ENCODE measurements at regions not wholly inside any gene's neighbourhood (a gene's known extent, or its start where the extent isn't known, plus 50 kb on each side); places are given as distances from the start of the nearest gene placed in this dataset.

DNA sequence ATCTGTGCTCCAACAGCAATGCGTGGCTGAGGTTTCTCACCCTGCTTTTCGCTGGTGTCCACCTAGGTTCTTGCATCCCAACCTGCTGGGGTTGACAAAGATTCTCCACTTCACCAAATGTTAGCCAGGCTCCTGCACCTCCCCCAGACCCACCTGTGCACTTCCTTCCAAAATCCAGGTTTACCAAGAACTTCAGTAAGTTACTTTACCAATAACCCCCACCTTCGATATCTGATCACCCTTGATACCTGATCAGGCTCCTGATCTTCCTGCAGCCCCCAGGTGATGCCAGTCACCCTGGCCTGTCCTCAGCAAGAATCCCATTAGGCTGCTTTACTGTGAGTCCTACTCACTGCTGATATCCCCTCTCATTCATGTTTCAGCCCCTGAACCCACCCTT lies 1203.4 kb downstream of the TBC1D22A start:
- DNase-seq (ENCODE audit: low read depth in 2 of 2), result no peak

DNA sequence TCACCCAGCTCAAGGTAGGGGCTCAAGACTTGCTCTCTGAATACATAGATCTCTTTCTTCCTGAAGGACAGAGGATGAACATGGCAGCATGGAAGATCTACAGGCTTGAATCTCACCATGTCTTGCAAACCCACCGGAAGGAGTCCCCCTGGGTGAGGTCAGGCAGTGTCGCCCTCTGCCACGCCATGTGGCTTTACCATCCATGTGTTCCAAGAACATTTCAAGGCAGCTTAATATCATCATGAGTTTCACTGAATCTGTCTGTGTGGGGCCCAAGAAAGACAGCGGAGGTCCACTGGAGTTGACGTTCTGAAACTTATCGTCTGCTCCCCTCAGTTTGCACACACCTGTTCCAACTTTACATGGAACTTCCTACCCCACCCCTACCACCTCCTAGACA lies 1202.6 kb downstream of the TBC1D22A start:
- no peak for DNase-seq (ENCODE audit: low read depth in 2 of 2)

- DNase-seq (ENCODE audit: low read depth in 2 of 2), result no peak
These were observed 1201.2 kb downstream of the TBC1D22A start for GRCh38 chr22:47963660-47964059.

DNA sequence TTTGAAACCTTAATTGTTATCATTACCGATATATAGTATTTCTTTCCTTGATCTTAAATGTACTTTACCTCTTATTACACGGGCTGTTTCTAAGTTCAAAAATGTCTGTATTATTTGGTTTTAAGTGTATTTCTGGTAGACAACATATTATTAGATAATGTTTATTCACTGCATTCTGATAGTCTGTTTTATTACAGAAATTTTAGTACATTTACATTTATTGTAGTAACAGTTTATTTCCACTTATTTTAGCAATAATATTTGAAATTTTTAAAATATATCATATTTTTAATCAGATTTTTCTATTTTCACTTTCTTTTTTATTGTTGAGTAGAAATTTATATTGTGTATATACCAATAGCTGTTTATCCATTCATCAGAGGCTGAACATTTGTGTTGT lies 1195.2 kb downstream of the TBC1D22A start:
- no peak for DNase-seq (ENCODE audit: low read depth in 2 of 2)

GRCh38 chr22:47954107-47954506 lies 1191.7 kb downstream of the TBC1D22A start:
- DNase-seq (ENCODE audit: low read depth in 2 of 2), result no peak

GRCh38 chr22:47944941-47945340 lies 1182.5 kb downstream of the TBC1D22A start:
- no peak for DNase-seq (ENCODE audit: low read depth in 2 of 2)

DNA sequence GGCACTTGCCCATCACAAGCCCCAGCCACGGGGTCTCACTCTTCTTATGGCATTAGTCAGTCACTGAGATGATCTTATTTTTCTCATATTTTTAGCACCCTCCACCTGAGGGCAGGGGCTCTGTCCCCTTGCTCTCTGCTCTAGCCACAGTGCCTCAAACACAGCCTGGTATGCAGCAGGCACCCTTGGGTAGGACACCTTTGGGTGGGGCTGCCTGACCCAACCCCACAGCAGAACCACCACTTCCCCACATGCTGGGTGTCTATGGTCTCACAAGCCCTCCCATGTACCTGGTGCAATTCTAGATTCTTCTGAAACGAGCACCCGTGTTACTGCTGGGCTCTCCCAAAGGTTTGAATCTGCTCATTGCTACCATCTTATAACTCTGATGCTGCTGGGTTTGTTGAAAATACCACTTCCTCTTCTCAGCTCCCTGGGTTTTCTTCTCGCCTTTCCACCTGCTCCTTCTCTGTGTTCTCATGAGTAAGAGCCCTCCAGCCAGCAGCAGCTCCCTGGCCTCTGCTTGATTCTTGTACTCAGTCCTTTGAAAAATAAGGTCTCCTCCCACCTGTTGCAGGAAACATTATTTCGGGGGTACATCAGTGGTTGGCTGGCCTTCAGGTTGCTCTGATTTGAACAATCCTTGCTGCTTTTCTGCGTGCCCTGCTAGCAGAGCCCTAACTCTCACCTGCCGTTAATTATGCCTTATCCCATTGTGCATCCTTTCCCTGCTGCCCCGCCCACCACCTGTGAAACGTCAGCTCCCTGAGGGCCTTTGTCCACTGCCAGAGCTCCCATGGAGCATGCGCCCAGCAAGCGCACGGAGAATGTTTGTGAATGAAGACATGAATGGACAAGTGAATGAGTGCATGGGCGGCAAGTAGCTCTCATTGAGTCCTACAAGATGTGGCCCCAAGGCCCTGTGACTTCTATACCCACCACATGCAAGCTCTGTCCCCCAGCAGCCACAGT lies 1181.6 kb downstream of the TBC1D22A start:
- no peak for DNase-seq (ENCODE audit: low read depth in 2 of 2)

DNA sequence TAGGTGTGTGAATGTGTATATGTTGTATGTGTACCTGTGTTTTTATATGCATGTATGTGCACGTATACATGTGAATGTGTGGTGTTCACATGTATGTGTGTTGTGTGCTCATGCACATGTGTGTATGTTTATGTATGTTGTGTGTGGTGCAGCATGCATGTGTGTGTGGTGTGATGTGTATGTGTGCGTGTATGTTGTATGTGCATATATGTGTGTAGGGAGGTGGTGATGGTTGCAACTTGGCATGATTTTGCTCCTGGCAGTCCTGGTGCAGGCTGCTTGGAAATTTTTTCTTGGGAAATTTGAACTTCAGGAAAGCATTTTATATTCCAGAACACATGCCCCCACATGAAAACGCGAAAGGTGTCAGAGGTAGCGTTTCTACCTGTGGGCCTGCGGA lies 1177.8 kb downstream of the TBC1D22A start:
- no peak for DNase-seq (ENCODE audit: low read depth in 2 of 2)

DNA sequence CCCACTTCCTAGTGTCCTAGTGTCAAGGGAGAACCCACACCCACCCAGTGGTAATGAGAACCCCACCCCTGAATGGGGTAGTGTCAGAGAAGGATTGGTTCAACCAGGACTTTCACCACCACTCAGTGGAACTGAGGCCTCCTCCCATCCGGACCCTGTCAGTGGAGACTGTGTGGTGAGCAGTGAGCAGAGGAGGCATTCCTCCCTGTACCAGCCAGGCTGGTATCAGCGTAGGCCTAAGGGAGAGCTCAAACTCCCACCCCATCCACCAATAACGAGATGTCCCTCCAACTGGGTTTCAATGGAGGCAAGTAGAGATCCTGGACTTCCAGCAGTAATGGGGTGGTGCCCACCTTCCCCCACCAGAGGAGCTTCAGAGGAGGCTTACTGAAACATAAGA lies 1171.4 kb downstream of the TBC1D22A start:
- no peak for DNase-seq (ENCODE audit: low read depth in 2 of 2)

DNA sequence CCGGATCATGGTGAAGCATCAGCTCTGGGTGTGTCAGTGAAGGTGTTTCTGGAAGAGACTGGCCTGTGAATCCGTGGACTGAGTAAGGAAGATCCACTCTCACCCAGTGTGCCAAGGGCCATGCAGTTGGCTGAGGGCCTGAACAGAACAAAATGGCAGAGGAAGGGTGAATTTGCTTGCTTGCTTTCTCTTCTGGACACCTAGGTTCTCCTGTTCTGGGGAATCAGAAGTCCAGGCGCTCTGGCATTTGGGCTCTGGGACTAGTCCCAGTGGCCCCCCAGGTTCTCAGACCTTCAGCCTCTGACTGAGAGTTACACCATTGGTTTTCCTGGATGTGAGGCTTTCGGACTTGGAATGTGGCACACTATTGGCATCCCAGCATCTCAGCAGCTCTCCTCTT lies 1170.8 kb downstream of the TBC1D22A start:
- no peak for DNase-seq (ENCODE audit: low read depth in 2 of 2)

DNA sequence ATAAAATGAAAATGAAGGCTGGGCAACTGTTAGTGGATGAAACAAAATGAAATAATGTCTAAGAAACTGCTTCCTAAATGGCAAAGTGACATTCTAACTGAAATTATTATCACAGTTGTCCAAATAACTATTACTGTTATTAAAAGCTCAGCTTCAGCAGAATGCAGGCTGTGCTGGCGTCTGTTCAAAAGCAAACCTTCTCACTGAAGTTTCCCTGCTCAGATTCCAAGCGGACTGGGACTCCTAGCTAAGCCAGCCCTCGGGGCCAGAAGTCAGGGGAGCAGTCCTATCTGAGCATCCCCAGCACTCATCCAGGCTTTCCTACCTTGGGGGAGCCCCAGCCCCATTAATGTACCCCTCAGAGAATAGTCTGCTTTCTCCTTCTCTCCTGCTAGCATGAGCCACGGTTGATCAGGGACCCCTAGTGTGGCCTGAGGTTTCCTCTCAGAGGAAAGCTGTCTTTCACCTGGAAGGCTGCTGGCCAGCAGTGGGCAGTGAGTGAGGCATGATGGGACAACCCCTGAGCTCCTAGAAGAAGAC lies 1167.3 kb downstream of the TBC1D22A start:
- DNase-seq (ENCODE audit: low read depth in 2 of 2), result no peak

GRCh38 chr22:47929073-47929472 lies 1166.6 kb downstream of the TBC1D22A start:
- no peak for DNase-seq (ENCODE audit: low read depth in 2 of 2)

GRCh38 chr22:47928631-47929030 lies 1166.2 kb downstream of the TBC1D22A start:
- no peak for DNase-seq (ENCODE audit: low read depth in 2 of 2)

- DNase-seq (ENCODE audit: low read depth in 2 of 2), result no peak
These were observed 1165.3 kb downstream of the TBC1D22A start for GRCh38 chr22:47927648-47928210.

DNA sequence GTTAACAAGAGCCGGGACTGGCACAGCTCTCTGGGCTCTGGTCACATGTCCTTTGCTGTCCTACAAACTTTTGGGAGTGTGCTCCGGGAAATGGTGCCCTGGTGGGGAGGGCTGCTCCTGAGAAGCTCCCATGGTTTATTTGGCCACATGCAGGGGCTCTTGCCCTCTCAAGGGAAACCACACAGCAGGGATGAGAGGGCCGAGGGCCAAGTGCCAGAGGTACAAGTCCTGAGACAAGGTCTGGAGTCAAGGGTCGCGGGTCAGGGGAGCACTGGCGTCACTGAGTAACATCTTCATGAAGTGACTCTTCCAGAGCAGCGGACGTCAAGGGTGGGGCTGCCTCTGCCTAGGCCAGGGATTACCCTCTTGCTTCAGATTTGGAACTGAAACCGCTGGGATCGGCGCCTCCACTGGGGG lies 1160.6 kb downstream of the TBC1D22A start:
- no peak for DNase-seq (ENCODE audit: low read depth in 2 of 2)

GRCh38 chr22:47921906-47922305 lies 1159.5 kb downstream of the TBC1D22A start:
- no peak for DNase-seq (ENCODE audit: low read depth in 2 of 2)

- DNase-seq (ENCODE audit: low read depth in 2 of 2), result no peak
These were observed 1158.0 kb downstream of the TBC1D22A start for GRCh38 chr22:47920380-47920959.

- no peak for DNase-seq (ENCODE audit: low read depth in 2 of 2)
These were observed 1157.4 kb downstream of the TBC1D22A start for GRCh38 chr22:47919893-47920292.

- no peak for DNase-seq (ENCODE audit: low read depth in 2 of 2)
These were observed 1156.6 kb downstream of the TBC1D22A start for GRCh38 chr22:47919001-47919441.

DNA sequence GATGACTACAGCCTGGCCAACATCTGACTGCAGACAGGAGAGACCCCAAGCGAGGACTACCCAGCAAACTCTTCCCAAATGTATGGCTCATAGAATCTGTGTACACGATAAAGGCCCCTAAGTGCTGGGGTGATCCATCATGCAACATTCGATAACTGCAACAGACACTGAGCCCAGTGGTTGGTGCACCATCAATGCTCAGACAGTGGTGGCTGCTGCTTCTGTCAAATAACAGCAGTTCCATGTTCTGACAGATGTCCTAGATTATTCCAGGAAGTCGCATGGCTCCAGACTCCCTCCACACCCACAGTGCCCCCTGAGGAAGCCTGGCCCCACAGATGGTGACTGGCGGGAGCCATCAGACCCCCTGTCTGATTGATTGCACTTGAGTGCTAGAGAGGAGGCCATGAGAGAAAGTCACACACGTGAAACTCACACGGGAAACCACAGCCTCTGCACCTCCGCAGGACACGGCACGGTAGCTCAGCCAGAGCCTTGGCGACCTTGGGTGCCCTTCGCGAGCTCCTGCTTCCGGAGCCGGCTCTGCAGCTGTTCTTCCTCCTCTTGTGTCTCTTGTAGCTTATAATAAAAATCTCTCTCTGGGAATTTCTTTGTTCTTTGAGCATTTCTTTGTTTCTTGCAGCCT lies 1155.9 kb downstream of the TBC1D22A start:
- DNase-seq (ENCODE audit: low read depth in 2 of 2), result no peak

DNA sequence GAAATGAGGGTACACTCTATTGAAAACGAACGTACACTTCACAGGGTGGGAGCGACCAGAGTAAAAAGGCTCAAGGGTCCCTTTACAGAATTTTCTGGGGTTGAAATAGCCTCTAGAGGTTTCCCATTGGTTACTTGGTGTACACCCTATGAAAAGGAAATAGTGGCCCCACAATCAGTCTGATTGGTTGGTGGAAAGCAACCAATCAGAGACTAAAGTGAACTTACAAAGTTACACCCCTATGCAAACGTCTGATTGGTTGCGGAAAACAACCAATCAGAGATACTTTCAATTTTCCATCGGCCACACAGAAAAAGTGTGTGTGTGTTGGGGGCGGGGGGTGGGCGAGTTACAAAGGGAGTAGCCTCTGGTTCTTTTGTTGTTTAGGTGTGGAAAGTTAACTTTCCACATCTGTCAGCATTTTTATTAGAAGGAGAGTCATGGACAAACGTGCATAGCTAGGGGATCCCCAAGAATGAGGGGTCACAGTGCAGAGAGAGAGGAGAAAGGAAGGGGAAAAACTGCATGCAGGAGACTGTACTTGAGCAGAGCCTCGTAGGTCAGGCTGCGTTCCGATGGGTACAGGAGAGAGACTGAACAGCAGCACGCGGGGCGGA lies 1152.1 kb downstream of the TBC1D22A start:
- no peak for DNase-seq (ENCODE audit: low read depth in 2 of 2)

Measured in dermis microvascular lymphatic vessel endothelial cell (primary cell).